Activated naive CD8-positive, alpha-beta T cell treated with anti-CD3 and anti-CD28 coated beads, Interleukin-2, amount 50 U/mL, for 24 hours (primary cell): ENCODE measurements at regions not wholly inside any gene's neighbourhood (a gene's known extent, or its start where the extent isn't known, plus 50 kb on each side); places are given as distances from the start of the nearest gene placed in this dataset.
"Not testable (repeated sequence)": the region's sequence is repeated elsewhere in the genome, so short reads cannot be mapped to it uniquely, and the experiment has no call there.

ENCODE experiments used
- ATAC-seq: fragments of 150-1000 bp; cut with Tn5 transposase; one replicate; pipeline ENCODE4 v1.10.0; 2021
- DNase-seq: peaks from one replicate; pipeline ENCODE4 v3.0.0; 2021
- H3K27ac Mint-ChIP-seq: one replicate; pipeline ENCODE4 v1.8.0; 2021; ENCODE audit warnings: mild to moderate bottlenecking, mixed read lengths
- H3K27me3 Mint-ChIP-seq: one replicate; pipeline ENCODE4 v1.8.0; 2021; ENCODE audit warnings: mixed read lengths
- H3K36me3 Mint-ChIP-seq: one replicate; pipeline ENCODE4 v1.8.0; 2021; ENCODE audit warnings: low read depth, mixed read lengths
- H3K4me1 Mint-ChIP-seq: one replicate; pipeline ENCODE4 v1.8.0; 2021; ENCODE audit warnings: mixed read lengths
- H3K4me3 Mint-ChIP-seq: one replicate; pipeline ENCODE4 v1.8.0; 2021; ENCODE audit warnings: mild to moderate bottlenecking, moderate library complexity, mixed read lengths
- H3K9me3 Mint-ChIP-seq: one replicate; pipeline ENCODE4 v1.8.0; 2021; ENCODE audit warnings: mixed read lengths

- Mint-ChIP-seq H3K9me3 (no peaks in the 10 kb centered on the region), H3K36me3 (no peaks in the 10 kb centered on the region), H3K27ac (no peak overlapping the region), H3K4me3 (no peak overlapping the region), H3K27me3 (no peaks in the 10 kb centered on the region), H3K4me1 (no peaks in the 10 kb centered on the region)
- no peak for ATAC-seq
- no peak for DNase-seq
Observed at GRCh38 chrX:128517691-128518090, 465.5 kb upstream of the ACTRT1 start.

- Mint-ChIP-seq H3K4me1 (no peaks in the 10 kb centered on the region), H3K4me3 (no peak overlapping the region), H3K36me3 (no peaks in the 10 kb centered on the region), H3K9me3 (no peaks in the 10 kb centered on the region), H3K27ac (no peak overlapping the region), H3K27me3 (no peaks in the 10 kb centered on the region)
- no peak for DNase-seq
- no peak for ATAC-seq
Observed at GRCh38 chrX:128504496-128504895, 452.3 kb upstream of the ACTRT1 start.

DNA sequence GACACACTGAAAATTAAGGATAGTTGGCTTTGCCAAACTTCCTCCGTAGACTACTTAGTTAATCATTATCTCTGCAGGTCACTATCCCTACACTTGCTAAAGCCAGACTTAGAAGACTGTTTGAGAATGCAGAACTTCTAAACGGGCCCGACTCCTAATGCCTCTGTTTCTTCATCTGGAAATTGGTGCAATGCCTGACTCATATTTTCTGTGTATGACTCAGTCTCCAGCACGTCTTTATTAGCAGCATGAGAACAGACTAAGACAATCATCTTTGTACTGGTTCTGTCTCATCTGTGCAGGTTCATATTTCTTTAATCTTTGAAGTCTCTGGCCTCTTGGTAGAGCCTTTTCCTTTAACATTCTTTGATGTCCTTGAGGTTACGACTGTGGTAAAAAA, 411.9 kb upstream of the ACTRT1 start:
- ATAC-seq, result no peak
- H3K36me3 Mint-ChIP-seq, result no peaks in the 10 kb centered on the region
- H3K4me1 Mint-ChIP-seq, result no peaks in the 10 kb centered on the region
- no peak for DNase-seq
- no peaks in the 10 kb centered on the region for H3K27me3 Mint-ChIP-seq
- H3K4me3 Mint-ChIP-seq, result no peak overlapping the region
- H3K27ac Mint-ChIP-seq, result no peak overlapping the region
- peaks cover 7% of the 10 kb centered on the region for H3K9me3 Mint-ChIP-seq

DNA sequence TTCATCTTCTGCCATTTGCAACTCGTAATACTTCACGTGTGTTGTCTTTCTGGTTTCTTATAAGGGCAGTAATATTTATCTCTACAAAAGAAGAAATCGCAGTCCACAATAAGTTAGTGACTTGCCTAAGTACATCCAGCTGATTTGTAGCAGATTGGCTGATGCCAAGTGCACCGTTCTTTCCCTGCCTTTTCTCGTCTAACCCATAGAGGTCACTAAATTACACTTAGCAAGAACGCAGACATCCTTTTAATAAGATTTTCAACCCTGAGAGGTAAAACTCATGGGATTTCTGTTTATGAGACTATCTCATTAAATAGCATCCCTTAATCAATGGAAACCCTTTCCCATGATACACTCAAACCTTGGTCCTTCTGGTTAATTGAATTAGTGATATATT, 408.6 kb upstream of the ACTRT1 start:
- Mint-ChIP-seq H3K9me3 (peaks cover 7% of the 10 kb centered on the region), H3K27ac (no peak overlapping the region), H3K4me3 (no peak overlapping the region), H3K4me1 (no peaks in the 10 kb centered on the region), H3K36me3 (no peaks in the 10 kb centered on the region), H3K27me3 (no peaks in the 10 kb centered on the region)
- DNase-seq (no peak), ATAC-seq (no peak)

DNA sequence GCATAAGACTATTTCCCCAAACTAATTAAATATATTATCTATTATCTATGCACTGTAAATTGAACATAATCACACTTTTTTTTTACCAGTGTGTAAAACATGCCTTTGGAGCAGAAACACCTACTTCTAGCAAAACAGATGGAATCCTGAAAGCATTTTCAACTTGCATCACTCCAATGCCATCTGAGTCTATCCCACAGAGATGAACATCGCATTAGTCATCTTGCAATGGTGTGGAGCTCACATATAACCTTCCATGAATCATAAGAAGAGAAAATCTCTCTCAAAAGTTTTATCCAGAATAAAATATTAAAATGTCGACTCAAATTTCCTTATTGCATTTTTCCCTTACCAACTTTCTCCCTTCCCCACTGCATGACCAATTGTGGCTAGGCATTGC, 406.7 kb upstream of the ACTRT1 start:
- no peak overlapping the region for H3K4me3 Mint-ChIP-seq

GRCh38 chrX:128457674-128458073, 405.5 kb upstream of the ACTRT1 start:
- H3K27me3 Mint-ChIP-seq, result no peaks in the 10 kb centered on the region
- H3K4me1 Mint-ChIP-seq, result no peaks in the 10 kb centered on the region
- no peak overlapping the region for H3K4me3 Mint-ChIP-seq
- DNase-seq (no peak), ATAC-seq (no peak)
- no peak overlapping the region for H3K27ac Mint-ChIP-seq
- peaks cover 6% of the 10 kb centered on the region for H3K9me3 Mint-ChIP-seq
- H3K36me3 Mint-ChIP-seq, result no peaks in the 10 kb centered on the region

More for the DNA sequence above, 406.7 kb upstream of the ACTRT1 start:
- no peaks in the 10 kb centered on the region for H3K4me1 Mint-ChIP-seq
- ATAC-seq, result no peak
- H3K9me3 Mint-ChIP-seq, result peaks cover 8% of the 10 kb centered on the region
- H3K27ac Mint-ChIP-seq, result no peak overlapping the region
- no peaks in the 10 kb centered on the region for H3K27me3 Mint-ChIP-seq
- no peaks in the 10 kb centered on the region for H3K36me3 Mint-ChIP-seq
- DNase-seq, result no peak

DNA sequence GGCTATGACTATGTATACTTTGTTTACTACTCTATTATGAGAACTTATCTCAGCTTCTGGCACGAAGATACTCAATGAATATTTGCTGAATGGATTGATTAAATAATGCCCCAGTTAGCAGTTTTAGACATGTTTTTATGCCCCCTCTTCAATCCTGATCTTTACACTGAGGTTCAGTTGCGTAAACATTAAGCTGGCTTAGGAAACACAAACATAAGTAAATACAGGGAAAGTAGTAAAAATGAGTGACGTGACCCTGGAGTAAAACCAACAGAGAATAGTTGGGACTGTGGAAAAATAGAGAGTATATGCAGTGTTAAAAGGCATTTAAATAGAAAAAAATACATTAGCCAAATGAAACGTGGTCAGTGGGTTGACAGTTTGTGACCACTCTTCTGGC, 387.0 kb upstream of the ACTRT1 start:
- no peak for ATAC-seq
- Mint-ChIP-seq H3K4me1 (no peaks in the 10 kb centered on the region), H3K27me3 (no peaks in the 10 kb centered on the region), H3K9me3 (no peaks in the 10 kb centered on the region), H3K27ac (no peak overlapping the region), H3K36me3 (no peaks in the 10 kb centered on the region), H3K4me3 (no peak overlapping the region)
- no peak for DNase-seq

- ATAC-seq (no peak), DNase-seq (no peak)
- H3K36me3 Mint-ChIP-seq, result no peaks in the 10 kb centered on the region
- no peaks in the 10 kb centered on the region for H3K27me3 Mint-ChIP-seq
- no peaks in the 10 kb centered on the region for H3K9me3 Mint-ChIP-seq
- H3K4me3 Mint-ChIP-seq, result no peak overlapping the region
- no peak overlapping the region for H3K27ac Mint-ChIP-seq
- no peaks in the 10 kb centered on the region for H3K4me1 Mint-ChIP-seq
Observed at GRCh38 chrX:128438082-128438481, 385.9 kb upstream of the ACTRT1 start.

DNA sequence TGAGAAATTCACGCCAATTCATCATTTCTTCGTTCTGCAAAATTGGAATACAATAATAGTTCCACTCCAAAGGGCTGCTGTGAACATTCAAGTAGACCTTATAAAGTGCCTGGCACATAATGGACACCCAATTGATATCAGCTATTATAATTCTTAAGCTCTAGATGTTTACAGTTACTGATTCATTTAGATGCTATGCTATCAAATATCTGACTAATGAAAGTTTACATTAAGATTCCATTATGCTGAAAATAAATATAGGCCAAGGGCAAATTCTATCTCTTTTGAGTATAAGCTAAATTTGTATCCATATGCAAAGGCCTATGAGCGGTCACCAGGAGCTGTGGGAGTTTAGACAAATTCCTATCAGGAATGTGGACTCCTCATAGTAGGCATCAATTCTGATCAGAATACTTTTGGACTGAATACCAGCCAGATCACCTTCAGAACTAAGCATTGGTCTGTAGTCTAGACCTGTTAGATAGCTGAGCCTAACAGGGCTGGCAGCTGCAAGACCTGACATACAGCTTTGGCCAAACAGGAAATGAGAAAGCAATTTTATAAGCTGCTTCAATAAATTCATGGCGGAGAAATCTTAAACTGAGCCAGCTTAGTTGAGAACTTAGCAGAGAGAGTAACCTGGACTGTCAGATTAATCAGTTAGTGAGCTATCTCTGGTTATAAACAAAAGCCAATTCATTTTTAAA, 384.3 kb upstream of the ACTRT1 start:
- DNase-seq (no peak), ATAC-seq (no peak)
- H3K27ac Mint-ChIP-seq, result no peak overlapping the region
- H3K4me3 Mint-ChIP-seq, result no peak overlapping the region
- no peaks in the 10 kb centered on the region for H3K36me3 Mint-ChIP-seq
- H3K9me3 Mint-ChIP-seq, result no peaks in the 10 kb centered on the region
- H3K27me3 Mint-ChIP-seq, result no peaks in the 10 kb centered on the region
- no peaks in the 10 kb centered on the region for H3K4me1 Mint-ChIP-seq

GRCh38 chrX:128425546-128425945, 373.3 kb upstream of the ACTRT1 start:
- H3K36me3 Mint-ChIP-seq, result no peaks in the 10 kb centered on the region
- H3K4me1 Mint-ChIP-seq, result no peaks in the 10 kb centered on the region
- ATAC-seq, result no peak
- H3K27me3 Mint-ChIP-seq, result no peaks in the 10 kb centered on the region
- no peaks in the 10 kb centered on the region for H3K9me3 Mint-ChIP-seq
- no peak for DNase-seq
- no peak overlapping the region for H3K27ac Mint-ChIP-seq
- no peak overlapping the region for H3K4me3 Mint-ChIP-seq

- ATAC-seq (no peak), DNase-seq (no peak)
- Mint-ChIP-seq H3K27ac (no peak overlapping the region), H3K36me3 (no peaks in the 10 kb centered on the region), H3K4me1 (no peaks in the 10 kb centered on the region), H3K27me3 (no peaks in the 10 kb centered on the region), H3K4me3 (no peak overlapping the region), H3K9me3 (no peaks in the 10 kb centered on the region)
Observed at GRCh38 chrX:128408842-128409241, 356.6 kb upstream of the ACTRT1 start.

GRCh38 chrX:128396601-128397000, 344.4 kb upstream of the ACTRT1 start:
- no peak for DNase-seq
- Mint-ChIP-seq H3K9me3 (no peaks in the 10 kb centered on the region), H3K4me1 (no peaks in the 10 kb centered on the region), H3K27me3 (no peaks in the 10 kb centered on the region), H3K27ac (no peak overlapping the region), H3K4me3 (no peak overlapping the region), H3K36me3 (no peaks in the 10 kb centered on the region)
- ATAC-seq, result no peak

- not testable (repeated sequence) for DNase-seq, H3K27me3 Mint-ChIP-seq, H3K9me3 Mint-ChIP-seq, H3K27ac Mint-ChIP-seq, H3K4me3 Mint-ChIP-seq, ATAC-seq, H3K36me3 Mint-ChIP-seq, H3K4me1 Mint-ChIP-seq
Observed at GRCh38 chrX:128383846-128384245, 331.6 kb upstream of the ACTRT1 start.

DNA sequence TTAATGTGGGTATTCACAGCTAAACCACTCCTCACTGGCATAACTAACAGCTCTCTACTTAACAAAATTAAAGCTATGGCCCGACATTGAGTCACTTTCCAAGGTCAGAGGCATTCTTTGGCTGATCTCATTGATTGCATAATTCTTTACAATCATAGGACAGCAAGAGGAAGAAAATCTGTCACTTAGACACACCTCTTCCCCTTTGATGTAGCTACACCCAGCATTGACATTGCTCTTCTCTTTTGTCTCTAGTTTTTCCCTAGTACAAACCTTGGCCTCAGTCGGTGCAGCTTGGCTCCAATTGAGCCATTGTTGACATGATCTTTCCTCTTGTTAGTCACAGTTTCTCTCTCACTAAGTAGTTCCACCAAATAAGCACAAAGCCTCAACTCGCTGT, 313.3 kb upstream of the ACTRT1 start:
- H3K36me3 Mint-ChIP-seq, result no peaks in the 10 kb centered on the region
- H3K27me3 Mint-ChIP-seq, result no peaks in the 10 kb centered on the region
- H3K4me3 Mint-ChIP-seq, result no peak overlapping the region
- ATAC-seq (no peak), DNase-seq (no peak)
- H3K4me1 Mint-ChIP-seq, result no peaks in the 10 kb centered on the region
- H3K9me3 Mint-ChIP-seq, result no peaks in the 10 kb centered on the region
- no peak overlapping the region for H3K27ac Mint-ChIP-seq

- Mint-ChIP-seq H3K4me3 (no peak overlapping the region), H3K27ac (no peak overlapping the region), H3K9me3 (no peaks in the 10 kb centered on the region), H3K4me1 (no peaks in the 10 kb centered on the region), H3K36me3 (no peaks in the 10 kb centered on the region), H3K27me3 (no peaks in the 10 kb centered on the region)
- DNase-seq, result no peak
- ATAC-seq, result no peak
Observed at GRCh38 chrX:128335671-128336070, 283.5 kb upstream of the ACTRT1 start.

- no peaks in the 10 kb centered on the region for H3K4me1 Mint-ChIP-seq
- H3K27ac Mint-ChIP-seq, result no peak overlapping the region
- no peaks in the 10 kb centered on the region for H3K9me3 Mint-ChIP-seq
- no peak overlapping the region for H3K4me3 Mint-ChIP-seq
- H3K27me3 Mint-ChIP-seq, result no peaks in the 10 kb centered on the region
- DNase-seq, result no peak
- no peaks in the 10 kb centered on the region for H3K36me3 Mint-ChIP-seq
- no peak for ATAC-seq
Observed at GRCh38 chrX:128334821-128335220, 282.6 kb upstream of the ACTRT1 start.
